ENCODE measurements at regions not wholly inside any gene's neighbourhood (a gene's known extent, or its start where the extent isn't known, plus 50 kb on each side); places are given as distances from the start of the nearest gene placed in this dataset.

- TF ChIP-seq ARID3A (IDR thresholded peaks at IDR 0.05; ENCODE audit: low read depth, low read length) (0 out of 2 replicates have a peak, but pooled peaks have one; percentile 39), ZZZ3 (CRISPR knock-in tag; IDR thresholded peaks at IDR 0.05; ENCODE audit: borderline replicate concordance) (no peak), TOE1 (CRISPR knock-in tag; IDR thresholded peaks at IDR 0.05) (no peak), KDM5A (IDR thresholded peaks at IDR 0.05; ENCODE audit: borderline replicate concordance, low read length) (no peak), RFX5 (IDR thresholded peaks at IDR 0.05; ENCODE audit: low read depth, low read length) (no peak), ARID5B (CRISPR knock-in tag; IDR thresholded peaks at IDR 0.05) (peak; percentile 63), CSRNP1 (CRISPR knock-in tag; IDR thresholded peaks at IDR 0.05) (no peak), ZBTB25 (CRISPR knock-in tag; IDR thresholded peaks at IDR 0.05) (no peak), ZNF567 (CRISPR knock-in tag; IDR thresholded peaks at IDR 0.05; ENCODE audit: borderline replicate concordance) (no peak), HINFP (CRISPR knock-in tag; IDR thresholded peaks at IDR 0.05; ENCODE audit: low read depth) (no peak), ZFP90 (CRISPR knock-in tag; IDR thresholded peaks at IDR 0.05; ENCODE audit: borderline replicate concordance) (no peak), ZNF572 (CRISPR knock-in tag; IDR thresholded peaks at IDR 0.05) (0 out of 2 replicates have a peak, but pooled peaks have one; percentile 33), ZBTB1 (CRISPR knock-in tag; IDR thresholded peaks at IDR 0.05; ENCODE audit: borderline replicate concordance) (no peak), GMEB2 (CRISPR knock-in tag; IDR thresholded peaks at IDR 0.05; ENCODE audit: low read depth) (no peak), ZNF343 (CRISPR knock-in tag; IDR thresholded peaks at IDR 0.05) (no peak), HOXA3 (CRISPR knock-in tag; IDR thresholded peaks at IDR 0.05) (peak; percentile 27; the same call in 1 of the 2 replicates)
These were observed 71.3 kb upstream of the ACSL1 start (continued) for GRCh38 chr4:184896868-184897715.

Data from HepG2 (cell line).